H9 (cell line): ENCODE measurements at regions not wholly inside any gene's neighbourhood (a gene's known extent, or its start where the extent isn't known, plus 50 kb on each side); places are given as distances from the start of the nearest gene placed in this dataset.

Experiments
- DNase-seq: peaks from one replicate; pipeline ENCODE4 v3.0.0-alpha.2; 2017
- H2AFZ ChIP-seq: one replicate; pipeline ENCODE4 v1.6.1; 2013; ENCODE audit warnings: mild to moderate bottlenecking, low read length, control low read depth, moderate library complexity
- H2AK5ac ChIP-seq: 2 replicates; pipeline ENCODE4 v1.6.1; 2013; ENCODE audit warnings: low read length, control low read depth, mixed read lengths; ENCODE audit not compliant: insufficient read length
- H2BK120ac ChIP-seq: one replicate; pipeline ENCODE4 v1.6.1; 2013; ENCODE audit warnings: low read depth, mild to moderate bottlenecking, low read length, control low read depth, inconsistent platforms; ENCODE audit not compliant: poor library complexity, severe bottlenecking
- H2BK12ac ChIP-seq: 2 replicates; pipeline ENCODE4 v1.6.1; 2013; ENCODE audit warnings: low read length, control low read depth, mixed read lengths, low read depth; ENCODE audit not compliant: insufficient read length
- H2BK15ac ChIP-seq: 2 replicates; pipeline ENCODE4 v1.6.1; 2013; ENCODE audit warnings: low read depth, low read length, control low read depth
- H2BK20ac ChIP-seq: one replicate; pipeline ENCODE4 v1.6.1; 2013; ENCODE audit warnings: low read depth, mild to moderate bottlenecking, low read length, control low read depth, inconsistent platforms; ENCODE audit not compliant: poor library complexity, severe bottlenecking
- H2BK5ac ChIP-seq: 2 replicates; pipeline ENCODE4 v1.6.1; 2013; ENCODE audit warnings: low read length, control low read depth, mixed read lengths; ENCODE audit not compliant: insufficient read length
- H3K14ac ChIP-seq: 2 replicates; pipeline ENCODE4 v1.6.1; 2013; ENCODE audit warnings: low read length, control low read depth; ENCODE audit not compliant: insufficient read depth
- H3K18ac ChIP-seq: 2 replicates; pipeline ENCODE4 v1.6.1; 2013; ENCODE audit warnings: low read depth, mild to moderate bottlenecking, mixed read lengths, low read length, control low read depth; ENCODE audit not compliant: insufficient read length
- H3K23ac ChIP-seq: 2 replicates; pipeline ENCODE4 v1.6.1; 2013; ENCODE audit warnings: low read length, control low read depth, mixed read lengths, low read depth; ENCODE audit not compliant: insufficient read length
- H3K23me2 ChIP-seq: 2 replicates; pipeline ENCODE4 v1.6.1; 2013; ENCODE audit warnings: low read depth, mild to moderate bottlenecking, mixed read lengths, low read length, control low read depth; ENCODE audit not compliant: insufficient read length, poor library complexity, severe bottlenecking
- H3K27ac ChIP-seq: 2 replicates; pipeline ENCODE4 v1.5.1; 2013; ENCODE audit warnings: low read length, control low read depth, mixed read lengths, low read depth; ENCODE audit not compliant: insufficient read length
- H3K27me3 ChIP-seq: 2 replicates; pipeline ENCODE4 v1.6.1; 2013; ENCODE audit warnings: low read length, control low read depth, inconsistent platforms; ENCODE audit not compliant: insufficient read depth
- H3K4ac ChIP-seq: 2 replicates; pipeline ENCODE4 v1.6.1; 2013; ENCODE audit warnings: low read depth, mild to moderate bottlenecking, control low read depth, inconsistent platforms, low read length, moderate library complexity
- H3K4me1 ChIP-seq: 2 replicates; pipeline ENCODE4 v1.6.1; 2013; ENCODE audit warnings: low read length, control low read depth, inconsistent platforms; ENCODE audit not compliant: insufficient read depth
- H3K4me2 ChIP-seq: 2 replicates; pipeline ENCODE4 v1.6.1; 2013; ENCODE audit warnings: low read length, control low read depth, mixed read lengths; ENCODE audit not compliant: insufficient read length, insufficient read depth
- H3K56ac ChIP-seq: 2 replicates; pipeline ENCODE4 v1.6.1; 2013; ENCODE audit warnings: low read depth, mild to moderate bottlenecking, mixed read lengths, low read length, control low read depth; ENCODE audit not compliant: insufficient read length
- H3K79me1 ChIP-seq: 2 replicates; pipeline ENCODE4 v1.6.1; 2013; ENCODE audit warnings: low read depth, mild to moderate bottlenecking, moderate library complexity, low read length, control low read depth, inconsistent platforms; ENCODE audit not compliant: insufficient read depth, poor library complexity, severe bottlenecking
- H3K79me2 ChIP-seq: 2 replicates; pipeline ENCODE4 v1.6.1; 2013; ENCODE audit warnings: low read length, control low read depth, inconsistent platforms; ENCODE audit not compliant: insufficient read depth
- H3K9ac ChIP-seq: 2 replicates; pipeline ENCODE4 v1.6.1; 2013; ENCODE audit warnings: low read length, control low read depth, mixed read lengths; ENCODE audit not compliant: insufficient read length; ENCODE audit errors: extremely low read depth
- H3K9me3 ChIP-seq: one replicate; pipeline ENCODE4 v1.6.1; 2013; ENCODE audit warnings: low read depth, low read length, inconsistent platforms; ENCODE audit not compliant: control insufficient read depth
- H3T11ph ChIP-seq: one replicate; pipeline ENCODE4 v1.6.1; 2013; ENCODE audit warnings: mild to moderate bottlenecking, low read length, control low read depth, inconsistent platforms
- H4K20me1 ChIP-seq: one replicate; pipeline ENCODE4 v1.6.1; 2013; ENCODE audit not compliant: control insufficient read depth, insufficient read length, insufficient read depth
- H4K5ac ChIP-seq: 2 replicates; pipeline ENCODE4 v1.6.1; 2013; ENCODE audit warnings: low read depth, mild to moderate bottlenecking, mixed read lengths, low read length, control low read depth; ENCODE audit not compliant: insufficient read length
- H4K8ac ChIP-seq: replicated peaks from 2 replicates; pipeline ENCODE4 v1.6.1; 2013; ENCODE audit warnings: low read length, control low read depth, mixed read lengths, low read depth; ENCODE audit not compliant: insufficient read length
- H4K91ac ChIP-seq: 2 replicates; pipeline ENCODE4 v1.6.1; 2013; ENCODE audit warnings: low read depth, mild to moderate bottlenecking, moderate library complexity, mixed read lengths, low read length, control low read depth; ENCODE audit not compliant: insufficient read length
- H3K27ac Mint-ChIP-seq, 3 experiments: 2 replicates in 2 of 3; 3 replicates in 1 of 3; pipeline ENCODE4 v1.8.0; 2020 to 2021; ENCODE audit warnings: mixed read lengths in 3 of 3, mild to moderate bottlenecking in 1 of 3, moderate library complexity in 1 of 3
- H3K27me3 Mint-ChIP-seq: 2 replicates; pipeline ENCODE4 v1.8.0; 2021; ENCODE audit warnings: low read depth, mild to moderate bottlenecking, moderate library complexity, mixed read lengths
- H3K36me3 Mint-ChIP-seq, 3 experiments: 2 replicates in 2 of 3; 3 replicates in 1 of 3; pipeline ENCODE4 v1.8.0; 2020 to 2021; ENCODE audit warnings: low read depth in 3 of 3, mixed read lengths in 3 of 3; ENCODE audit not compliant: insufficient read depth in 1 of 3
- H3K4me1 Mint-ChIP-seq, 2 experiments: 2 replicates each; pipeline ENCODE4 v1.8.0; 2020; ENCODE audit warnings: mixed read lengths in 2 of 2
- H3K4me3 Mint-ChIP-seq, 2 experiments: 2 replicates in 1 of 2; 3 replicates in 1 of 2; pipeline ENCODE4 v1.8.0; 2020 to 2021; ENCODE audit warnings: mild to moderate bottlenecking in 2 of 2, mixed read lengths in 2 of 2, moderate library complexity in 1 of 2
- H3K9me3 Mint-ChIP-seq, 2 experiments: 2 replicates in 1 of 2; 3 replicates in 1 of 2; pipeline ENCODE4 v1.8.0; 2020; ENCODE audit warnings: mild to moderate bottlenecking in 2 of 2, mixed read lengths in 2 of 2, moderate library complexity in 1 of 2
- CTCF ChIP-seq: fragments of 200-600 bp; sonication (generic); conservative IDR thresholded peaks from 3 replicates; pipeline ENCODE4 v1.8.0; 2021; ENCODE audit warnings: antibody characterized with exemption, mild to moderate bottlenecking
- WGBS: extraction: QIAGEN DNeasy Blood & Tissue Kit; methylation state at CpG from one replicate; pipeline ENCODE4 v1.1.7; 2013; ENCODE audit warnings: missing lambda C conversion rate, low lambda C conversion rate, mixed read lengths; ENCODE audit not compliant: insufficient read length; ENCODE audit errors: extremely low coverage; 5-methylcytosine and 5-hydroxymethylcytosine counted together

GRCh38 chr4:26140150-26140898, 180.5 kb upstream of the RBPJ start:
- no peak overlapping the region for H2BK5ac ChIP-seq
- H4K91ac ChIP-seq, result no peak overlapping the region
- no peak overlapping the region for H3K56ac ChIP-seq
- H2BK20ac ChIP-seq, result no peak overlapping the region
- no peak overlapping the region for H3K27ac ChIP-seq
- no peaks in the 10 kb centered on the region for H3K9me3 ChIP-seq
- no peak overlapping the region for H4K8ac ChIP-seq
- Mint-ChIP-seq H3K9me3 (no peaks in the 10 kb centered on the region; a peak in 3 of 5 replicates), H3K4me1 (peaks cover 29 to 30% of the 10 kb centered on the region in 2 experiments), H3K36me3 (no peaks in the 10 kb centered on the region; a peak in 1 of 7 replicates), H3K4me3 (no peak overlapping the region), H3K27ac (no peak overlapping the region), H3K27me3 (no peaks in the 10 kb centered on the region; the same call in none of the 2 replicates)
- no peaks in the 10 kb centered on the region for H3K4me1 ChIP-seq
- TF ChIP-seq CTCF, result no peak
- no peak overlapping the region for H2BK120ac ChIP-seq
- no peak overlapping the region for H3K18ac ChIP-seq
- no peaks in the 10 kb centered on the region for H3K79me1 ChIP-seq
- no peak overlapping the region for H4K5ac ChIP-seq
- H3K14ac ChIP-seq, result no peak overlapping the region
- no peaks in the 10 kb centered on the region for H3K27me3 ChIP-seq
- no peaks in the 10 kb centered on the region for H3K79me2 ChIP-seq
- H2AK5ac ChIP-seq, result no peak overlapping the region
- H3K23me2 ChIP-seq, result no peaks in the 10 kb centered on the region
- no CpG with 5 or more reads among the region's 8 CpGs for WGBS
- H2BK15ac ChIP-seq, result no peak overlapping the region
- H3K4ac ChIP-seq, result no peak overlapping the region
- no peak overlapping the region for H2AFZ ChIP-seq
- H3K4me2 ChIP-seq, result no peak overlapping the region
- no peak overlapping the region for H3T11ph ChIP-seq
- H2BK12ac ChIP-seq, result no peak overlapping the region
- H3K23ac ChIP-seq, result no peak overlapping the region
- no peak for DNase-seq
- H3K9ac ChIP-seq, result no peak overlapping the region
- H4K20me1 ChIP-seq, result no peaks in the 10 kb centered on the region
